ENCODE measurements at regions not wholly inside any gene's neighbourhood (a gene's known extent, or its start where the extent isn't known, plus 50 kb on each side); places are given as distances from the start of the nearest gene placed in this dataset.

GRCh38 chr15:25611603-25612002, 172.8 kb upstream of the UBE3A start:
- no peak for TF ChIP-seq CTCF (IDR thresholded peaks at IDR 0.05; ENCODE audit: poor library complexity)
- TF ChIP-seq EZH2phosphoT487 (IDR thresholded peaks at IDR 0.05; ENCODE audit: low read depth, severe bottlenecking, unreplicated experiment), result no peak

Measured in hepatocyte (in vitro differentiated cells).